ENCODE measurements at regions not wholly inside any gene's neighbourhood (a gene's known extent, or its start where the extent isn't known, plus 50 kb on each side); places are given as distances from the start of the nearest gene placed in this dataset.

DNA sequence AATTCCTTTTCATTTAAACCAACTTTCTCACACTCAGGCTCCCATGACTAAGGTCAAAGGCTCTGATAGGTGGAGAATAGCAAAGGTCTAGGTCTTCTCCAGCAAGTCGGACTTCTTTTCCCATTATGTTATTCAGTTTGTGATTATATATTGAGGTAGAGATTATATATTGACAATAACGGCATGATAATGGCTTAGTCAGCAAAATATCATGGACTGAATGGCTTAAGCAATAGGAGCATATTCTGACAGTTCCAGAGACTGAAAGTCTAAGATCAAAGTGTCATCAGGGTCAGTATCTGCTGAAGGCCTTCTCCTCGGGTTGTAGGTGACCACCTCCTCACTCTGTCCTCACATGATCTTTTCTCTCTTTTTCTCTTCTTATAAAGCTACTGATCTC is 1251.4 kb downstream of the ROBO1 start:
- no peak overlapping the region for H3K4me3 ChIP-seq (ENCODE audit: control insufficient read depth, low read depth, low read length)
- no peak for TF ChIP-seq CTCF (IDR thresholded peaks at IDR 0.05; ENCODE audit: control insufficient read depth, insufficient read depth, low read depth, low read length, missing control alignments)
- DNase-seq (ENCODE audit: low read depth), result no peak

DNA sequence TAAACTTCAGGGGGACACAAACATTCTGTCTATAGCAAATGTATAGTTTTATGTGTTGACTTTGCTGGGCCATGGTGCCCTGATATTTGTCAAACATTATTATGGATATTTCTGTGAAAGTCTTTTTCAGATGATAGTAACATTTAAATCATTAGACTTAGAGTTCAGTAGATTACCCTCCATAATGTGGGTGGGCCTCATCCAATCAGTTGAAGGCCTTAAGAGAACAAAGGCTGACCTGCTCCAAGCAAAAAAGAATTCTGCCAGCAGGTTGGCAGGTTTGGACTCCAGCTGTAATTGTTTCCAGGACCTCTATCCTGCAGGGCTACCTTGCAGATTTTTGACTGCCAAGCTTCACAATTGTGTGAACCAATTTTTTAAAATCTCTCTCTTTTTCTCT is 1250.9 kb downstream of the ROBO1 start:
- DNase-seq (ENCODE audit: low read depth), result no peak
- no peak for TF ChIP-seq CTCF (IDR thresholded peaks at IDR 0.05; ENCODE audit: control insufficient read depth, insufficient read depth, low read depth, low read length, missing control alignments)
- no peak overlapping the region for H3K4me3 ChIP-seq (ENCODE audit: control insufficient read depth, low read depth, low read length)

DNA sequence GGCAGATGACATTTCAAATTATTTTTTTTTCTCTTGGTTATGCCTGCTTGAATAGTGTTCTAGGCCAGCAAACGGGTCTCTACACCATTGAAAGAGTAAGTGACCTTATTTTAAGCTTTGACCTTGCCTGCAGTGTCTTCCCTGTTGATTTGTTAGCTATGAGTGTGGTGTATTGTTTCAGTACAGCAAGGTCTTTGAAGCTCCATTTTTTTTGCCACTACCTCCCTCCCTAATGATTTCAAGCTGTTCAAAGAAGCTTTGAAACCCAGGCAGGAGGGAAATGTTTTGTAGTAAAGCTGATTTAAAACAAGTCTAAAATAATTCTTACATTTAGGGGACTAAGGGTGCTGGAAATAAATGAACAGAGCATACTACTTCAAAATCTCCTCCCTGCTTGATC is 1249.8 kb downstream of the ROBO1 start:
- no peak for TF ChIP-seq CTCF (IDR thresholded peaks at IDR 0.05; ENCODE audit: control insufficient read depth, insufficient read depth, low read depth, low read length, missing control alignments)
- DNase-seq (ENCODE audit: low read depth), result no peak
- no peak overlapping the region for H3K4me3 ChIP-seq (ENCODE audit: control insufficient read depth, low read depth, low read length)

DNA sequence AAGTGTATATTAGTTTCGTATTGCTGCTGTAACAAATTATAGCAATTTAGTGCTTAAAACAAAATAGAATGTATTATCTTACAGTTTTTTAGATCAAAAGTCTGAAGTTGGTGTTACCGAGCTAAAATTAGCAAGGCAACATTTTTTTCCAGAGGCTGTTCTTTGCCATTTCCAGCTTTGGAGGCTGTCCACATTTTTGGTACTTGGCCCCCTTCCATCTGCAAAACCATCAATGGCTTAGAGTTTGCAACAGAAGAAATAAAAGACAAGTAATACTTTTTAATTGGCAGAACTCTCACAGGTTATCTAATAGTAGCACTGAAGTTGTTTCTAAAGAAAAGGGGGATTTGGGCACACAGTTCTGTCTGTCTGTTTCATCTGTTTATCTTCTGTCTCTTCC is 1248.5 kb downstream of the ROBO1 start:
- H3K4me3 ChIP-seq (ENCODE audit: control insufficient read depth, low read depth, low read length), result no peak overlapping the region
- TF ChIP-seq CTCF (IDR thresholded peaks at IDR 0.05; ENCODE audit: control insufficient read depth, insufficient read depth, low read depth, low read length, missing control alignments), result no peak
- peak; percentile 3 for DNase-seq (ENCODE audit: low read depth)

GRCh38 chr3:78529601-78530000 is 1238.2 kb downstream of the ROBO1 start:
- DNase-seq (ENCODE audit: low read depth), result no peak
- H3K4me3 ChIP-seq (ENCODE audit: control insufficient read depth, low read depth, low read length), result no peak overlapping the region
- TF ChIP-seq CTCF (IDR thresholded peaks at IDR 0.05; ENCODE audit: control insufficient read depth, insufficient read depth, low read depth, low read length, missing control alignments), result no peak

DNA sequence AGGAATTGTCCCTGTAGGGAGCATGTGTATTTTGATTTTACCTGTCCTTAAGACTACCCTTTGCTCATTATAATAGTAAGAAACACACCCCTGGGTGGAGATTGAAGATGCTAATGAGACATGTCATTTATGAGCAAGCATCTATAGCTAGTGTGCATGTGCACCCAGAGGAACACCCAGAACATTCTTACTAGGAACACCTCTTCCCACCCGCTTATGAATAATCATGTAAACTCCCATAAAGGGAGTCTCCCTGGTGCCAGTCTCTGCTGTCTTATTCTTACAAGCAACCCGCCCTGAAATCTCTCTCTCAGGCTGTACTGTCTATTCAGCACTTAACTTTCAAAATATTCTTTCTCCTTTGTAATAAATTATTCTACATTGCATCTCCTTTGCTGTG is 1227.3 kb downstream of the ROBO1 start:
- H3K4me3 ChIP-seq (ENCODE audit: control insufficient read depth, low read depth, low read length), result no peak overlapping the region
- DNase-seq (ENCODE audit: low read depth), result no peak
- no peak for TF ChIP-seq CTCF (IDR thresholded peaks at IDR 0.05; ENCODE audit: control insufficient read depth, insufficient read depth, low read depth, low read length, missing control alignments)

- no peak overlapping the region for H3K4me3 ChIP-seq (ENCODE audit: control insufficient read depth, low read depth, low read length)
- TF ChIP-seq CTCF (IDR thresholded peaks at IDR 0.05; ENCODE audit: control insufficient read depth, insufficient read depth, low read depth, low read length, missing control alignments), result no peak
- no peak for DNase-seq (ENCODE audit: low read depth)
Measured at GRCh38 chr3:78545827-78546226, 1222.0 kb downstream of the ROBO1 start.

Data from AG09309 (cell line).